ENCODE measurements at regions not wholly inside any gene's neighbourhood (a gene's known extent, or its start where the extent isn't known, plus 50 kb on each side); places are given as distances from the start of the nearest gene placed in this dataset.

- TF ChIP-seq, protein P1, sequence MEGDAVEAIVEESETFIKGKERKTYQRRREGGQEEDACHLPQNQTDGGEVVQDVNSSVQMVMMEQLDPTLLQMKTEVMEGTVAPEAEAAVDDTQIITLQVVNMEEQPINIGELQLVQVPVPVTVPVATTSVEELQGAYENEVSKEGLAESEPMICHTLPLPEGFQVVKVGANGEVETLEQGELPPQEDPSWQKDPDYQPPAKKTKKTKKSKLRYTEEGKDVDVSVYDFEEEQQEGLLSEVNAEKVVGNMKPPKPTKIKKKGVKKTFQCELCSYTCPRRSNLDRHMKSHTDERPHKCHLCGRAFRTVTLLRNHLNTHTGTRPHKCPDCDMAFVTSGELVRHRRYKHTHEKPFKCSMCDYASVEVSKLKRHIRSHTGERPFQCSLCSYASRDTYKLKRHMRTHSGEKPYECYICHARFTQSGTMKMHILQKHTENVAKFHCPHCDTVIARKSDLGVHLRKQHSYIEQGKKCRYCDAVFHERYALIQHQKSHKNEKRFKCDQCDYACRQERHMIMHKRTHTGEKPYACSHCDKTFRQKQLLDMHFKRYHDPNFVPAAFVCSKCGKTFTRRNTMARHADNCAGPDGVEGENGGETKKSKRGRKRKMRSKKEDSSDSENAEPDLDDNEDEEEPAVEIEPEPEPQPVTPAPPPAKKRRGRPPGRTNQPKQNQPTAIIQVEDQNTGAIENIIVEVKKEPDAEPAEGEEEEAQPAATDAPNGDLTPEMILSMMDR (IDR thresholded peaks at IDR 0.05), result no peak
- no peak for TF ChIP-seq POLR2A (IDR thresholded peaks at IDR 0.05)
Observed at GRCh38 chr11:106331176-106331575, 253.7 kb downstream of the AASDHPPT start.

All from adrenal gland (tissue), 5 donors.